HG02759 (cell line): ENCODE measurements at regions not wholly inside any gene's neighbourhood (a gene's known extent, or its start where the extent isn't known, plus 50 kb on each side); places are given as distances from the start of the nearest gene placed in this dataset.
"Not testable (repeated sequence)": the region's sequence is repeated elsewhere in the genome, so short reads cannot be mapped to it uniquely, and the experiment has no call there.

Source experiments
- ATAC-seq: cut with Tn5 transposase; IDR thresholded peaks from one replicate; pipeline ENCODE4 v1.9.1; 2021; ENCODE audit warnings: mild to moderate bottlenecking, moderate library complexity; ENCODE audit not compliant: unreplicated experiment

- ATAC-seq, result no peak
Measured at GRCh38 chr10:52966904-52967303, 194.3 kb upstream of the MBL2 start.

- peak; percentile 94 for ATAC-seq
Measured at GRCh38 chr10:52965938-52966401, 193.4 kb upstream of the MBL2 start.

DNA sequence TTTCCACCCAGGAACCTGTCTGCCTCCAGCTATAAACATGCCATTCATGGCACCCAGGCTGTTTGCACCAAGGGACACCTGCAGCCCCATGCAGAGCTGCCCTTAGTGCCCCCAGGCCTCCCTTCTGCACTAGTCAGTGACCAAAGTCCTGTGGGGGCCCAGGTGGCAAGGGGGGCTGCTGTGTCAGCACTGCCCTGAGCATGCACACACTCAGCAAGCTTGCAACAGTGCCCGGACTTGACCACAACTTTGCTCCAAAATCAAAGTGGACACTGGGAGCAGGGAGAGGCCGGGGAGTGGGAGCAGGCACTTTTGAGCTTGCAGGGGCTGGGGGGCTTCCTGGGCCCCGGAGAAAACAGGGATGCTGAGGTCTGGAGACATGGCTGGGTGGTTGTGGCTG, 192.9 kb upstream of the MBL2 start:
- no peak for ATAC-seq

DNA sequence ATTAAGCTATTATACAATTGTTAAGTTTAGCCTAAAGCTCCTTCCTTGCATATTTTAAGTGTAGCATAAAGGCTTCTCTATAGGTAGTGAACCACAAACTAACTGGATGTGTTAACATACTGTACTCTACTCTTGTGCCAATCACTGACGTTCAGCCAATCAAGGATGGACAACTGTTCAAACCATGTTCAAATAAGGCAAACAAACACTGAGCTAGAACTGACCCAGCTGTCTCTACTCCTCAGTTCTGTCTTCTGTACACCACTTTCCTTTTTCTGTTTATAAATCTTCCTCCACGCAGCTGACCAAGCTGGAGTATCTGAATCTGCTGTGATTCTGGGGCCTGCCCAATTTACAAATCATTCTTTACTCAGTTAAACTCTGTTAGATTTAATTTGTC, 188.7 kb upstream of the MBL2 start:
- ATAC-seq, result no peak

GRCh38 chr10:52959810-52960209, 187.2 kb upstream of the MBL2 start:
- ATAC-seq, result no peak

DNA sequence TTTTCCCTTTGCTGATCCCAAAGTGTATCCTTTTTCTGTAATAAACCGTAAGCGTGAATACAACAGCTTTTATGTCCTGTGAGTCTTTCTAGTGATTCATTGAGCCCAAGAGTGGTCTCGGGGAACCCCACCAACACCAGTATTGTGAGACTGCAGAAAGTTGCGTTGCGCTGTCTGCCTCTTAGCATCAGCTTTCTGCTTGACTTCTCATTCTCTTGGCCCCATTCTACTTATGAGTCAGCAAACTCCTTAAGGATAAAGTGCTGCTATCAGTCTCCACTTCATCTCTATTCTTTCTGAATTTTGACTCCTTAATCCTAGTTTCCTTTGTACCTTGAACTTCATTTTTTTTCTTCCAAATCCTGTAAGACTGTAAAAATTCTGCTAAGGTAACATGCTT, 184.3 kb upstream of the MBL2 start:
- ATAC-seq, result no peak

- ATAC-seq, result no peak
Measured at GRCh38 chr10:52956461-52956860, 183.9 kb upstream of the MBL2 start.

DNA sequence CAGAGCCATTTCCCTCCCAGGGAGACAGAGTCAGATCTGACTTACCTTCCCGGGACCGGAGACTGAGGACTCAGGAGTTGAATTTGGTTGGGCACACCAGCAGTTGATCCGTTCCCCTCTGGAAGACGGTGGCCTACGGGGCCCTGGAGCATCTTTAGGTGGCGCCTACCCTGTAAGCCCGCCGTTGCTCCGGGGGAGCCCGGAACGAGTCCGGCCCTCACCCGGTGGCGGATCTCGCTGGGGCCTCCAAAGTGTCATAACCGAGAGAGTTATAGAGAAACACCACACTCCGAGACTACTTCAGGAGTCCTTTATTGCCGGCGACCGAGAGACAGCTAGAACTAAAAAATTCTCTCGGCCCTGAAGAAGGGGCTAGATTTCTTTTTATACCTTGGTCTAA, 182.8 kb upstream of the MBL2 start:
- ATAC-seq, result no peak

DNA sequence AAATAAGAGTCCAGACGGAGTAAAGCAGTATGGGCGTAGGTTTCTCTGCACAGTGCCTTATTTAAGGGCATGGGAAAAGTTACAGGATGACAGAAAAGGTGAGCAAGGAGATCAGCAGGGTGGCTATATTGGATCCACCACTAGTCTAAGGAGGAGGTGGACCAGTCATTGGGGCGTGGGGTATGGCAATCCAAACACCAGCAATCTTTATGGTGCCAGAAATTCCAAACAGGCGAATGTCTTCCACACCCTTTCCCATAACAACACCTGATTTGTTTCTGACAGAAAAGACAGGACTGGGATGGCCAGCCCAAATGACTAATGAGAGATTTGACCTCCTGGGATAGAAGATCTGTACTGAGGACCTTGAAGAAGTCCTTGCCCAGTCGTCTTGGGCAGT, 181.8 kb upstream of the MBL2 start:
- no peak for ATAC-seq

GRCh38 chr10:52952391-52953055, 179.9 kb upstream of the MBL2 start:
- no peak for ATAC-seq

- peak; percentile 96 for ATAC-seq
Measured at GRCh38 chr10:52951824-52952223, 179.2 kb upstream of the MBL2 start.

DNA sequence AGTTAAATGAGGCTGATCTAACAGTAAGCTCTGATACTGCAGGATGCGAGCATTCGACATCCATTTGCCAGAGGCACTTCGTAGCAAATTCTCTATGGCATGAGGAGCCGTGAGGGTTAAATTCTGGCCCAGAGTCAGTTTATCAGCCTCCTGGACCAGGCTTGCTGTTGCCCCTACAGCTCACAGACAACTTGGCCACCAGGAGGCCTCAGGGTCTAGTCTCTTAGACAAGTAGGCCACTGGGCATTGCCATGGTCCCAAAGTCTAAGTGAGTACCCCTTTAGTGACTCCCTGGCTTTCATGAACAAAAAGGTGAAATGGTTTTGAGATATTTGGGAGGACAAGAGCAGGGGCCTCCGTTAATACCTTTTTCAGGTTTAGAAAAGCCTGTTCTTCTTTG, 178.0 kb upstream of the MBL2 start:
- no peak for ATAC-seq

DNA sequence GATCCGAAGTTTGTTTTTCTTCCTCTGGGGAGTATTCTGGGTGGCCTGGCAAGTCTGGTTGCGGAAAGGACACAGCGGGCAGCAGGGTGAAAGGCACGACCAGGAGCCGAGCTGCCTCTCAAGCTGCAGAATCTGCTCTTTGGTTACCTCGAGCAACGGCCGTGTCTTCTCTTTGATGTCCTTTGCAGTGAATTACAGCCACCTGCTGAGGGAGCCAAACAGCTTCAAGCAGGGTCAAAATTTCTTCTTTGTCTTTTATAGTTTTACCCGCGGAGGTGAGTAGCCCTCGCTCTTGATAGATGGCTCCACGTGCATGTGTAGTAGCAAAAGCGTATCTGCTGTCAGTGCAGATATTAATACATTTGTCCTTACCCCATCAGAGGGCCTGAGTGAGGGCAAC, 177.3 kb upstream of the MBL2 start:
- ATAC-seq, result no peak

DNA sequence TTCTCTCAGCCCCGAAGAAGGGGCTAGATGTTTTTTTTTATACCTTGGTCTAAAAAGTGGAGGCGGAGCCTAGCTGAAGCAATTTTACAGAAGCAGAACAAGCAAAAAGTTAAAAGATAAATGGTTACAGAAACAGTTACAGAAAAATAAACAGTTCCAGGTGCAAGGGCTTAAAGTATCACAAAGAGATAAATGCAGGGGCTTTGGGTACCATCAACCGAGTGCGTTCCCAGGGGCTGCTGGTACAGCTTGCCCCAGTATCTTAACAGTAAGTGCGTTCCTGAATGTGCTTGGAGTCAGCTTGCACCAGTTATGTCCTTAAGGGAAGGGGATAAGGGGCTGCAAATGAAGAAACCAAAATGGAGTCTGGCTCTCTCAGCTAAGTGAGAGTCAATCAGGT, 173.9 kb upstream of the MBL2 start:
- no peak for ATAC-seq

GRCh38 chr10:52945521-52945920, 172.9 kb upstream of the MBL2 start:
- ATAC-seq, result not testable (repeated sequence)

DNA sequence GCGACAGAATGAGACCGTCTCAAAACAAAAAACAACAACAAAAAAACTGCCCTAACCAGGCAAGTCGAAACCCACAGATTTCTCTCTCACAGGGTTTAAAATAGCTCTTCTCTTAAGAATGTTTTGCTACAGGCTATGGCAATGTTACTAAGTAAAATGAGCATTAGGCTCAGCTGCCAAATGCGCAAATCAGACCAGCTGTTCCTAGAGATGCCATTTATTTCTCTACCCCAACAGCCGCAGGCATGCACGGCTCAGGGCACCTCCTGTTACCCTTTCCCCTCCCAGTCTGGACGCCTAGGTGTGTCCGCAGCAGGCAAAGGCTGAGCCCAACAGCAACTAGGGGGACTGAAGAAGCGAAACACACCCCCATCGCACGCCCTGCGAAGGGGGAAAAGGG, 168.3 kb upstream of the MBL2 start:
- ATAC-seq, result no peak

- no peak for ATAC-seq
Measured at GRCh38 chr10:52939894-52940293, 167.3 kb upstream of the MBL2 start.

- ATAC-seq, result no peak
Measured at GRCh38 chr10:52933748-52934147, 161.2 kb upstream of the MBL2 start.

DNA sequence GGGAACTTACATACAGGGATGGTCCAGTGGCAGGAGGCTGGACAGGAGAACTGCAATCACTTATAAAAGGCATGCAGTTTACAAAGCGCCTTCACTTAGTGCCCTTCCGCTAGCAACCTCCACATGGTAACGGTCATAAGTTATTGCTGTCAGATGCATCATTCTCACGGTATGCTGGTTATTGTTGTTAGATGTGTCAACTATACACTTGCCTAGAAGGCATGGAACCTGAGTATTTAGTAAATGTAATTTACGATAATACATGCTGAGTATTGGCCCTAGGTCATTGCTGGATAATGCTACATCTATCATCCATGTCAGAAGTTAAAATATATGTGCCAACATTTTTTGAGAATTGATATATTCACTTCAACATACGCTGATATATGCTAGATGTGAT, 155.1 kb upstream of the MBL2 start:
- ATAC-seq, result no peak

DNA sequence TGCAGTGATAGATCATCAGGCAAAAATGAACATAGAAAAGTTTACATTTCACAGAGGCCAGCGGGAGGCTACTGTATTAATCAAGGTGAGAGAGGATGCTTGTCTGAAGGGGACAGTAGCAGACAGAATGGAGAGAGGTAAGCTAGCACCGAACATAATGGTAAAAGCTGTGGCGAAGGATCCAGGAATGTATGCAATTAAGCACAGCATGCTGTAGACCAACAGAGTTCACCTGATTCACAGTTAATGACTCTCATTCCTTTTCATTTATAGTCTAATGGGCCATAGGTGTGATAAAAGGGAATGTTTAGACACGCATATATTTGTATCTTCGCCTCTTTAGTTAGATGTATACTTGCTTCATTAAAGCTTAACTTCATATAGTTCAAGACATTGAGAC, 150.9 kb upstream of the MBL2 start:
- ATAC-seq, result no peak

GRCh38 chr10:52918714-52919305, 146.2 kb upstream of the MBL2 start:
- peak; percentile 72 for ATAC-seq

DNA sequence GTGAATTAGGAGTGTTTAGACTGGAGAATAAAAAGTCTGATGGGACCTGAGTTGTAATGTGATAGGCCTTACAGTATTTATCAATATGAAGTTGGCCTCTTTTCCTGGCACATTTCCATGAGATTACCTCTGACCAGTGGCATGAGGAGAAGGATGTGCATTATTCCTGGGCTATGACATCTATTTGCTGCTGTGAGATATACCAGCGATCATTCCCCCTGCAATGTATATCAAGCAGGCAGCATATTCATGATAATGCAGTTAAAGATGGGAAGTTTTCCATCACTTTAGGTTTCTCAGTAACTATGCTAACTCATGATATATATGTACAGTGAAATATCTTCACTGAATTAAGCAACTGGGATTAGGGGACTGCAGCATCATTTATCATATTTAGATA, 142.8 kb upstream of the MBL2 start:
- no peak for ATAC-seq

DNA sequence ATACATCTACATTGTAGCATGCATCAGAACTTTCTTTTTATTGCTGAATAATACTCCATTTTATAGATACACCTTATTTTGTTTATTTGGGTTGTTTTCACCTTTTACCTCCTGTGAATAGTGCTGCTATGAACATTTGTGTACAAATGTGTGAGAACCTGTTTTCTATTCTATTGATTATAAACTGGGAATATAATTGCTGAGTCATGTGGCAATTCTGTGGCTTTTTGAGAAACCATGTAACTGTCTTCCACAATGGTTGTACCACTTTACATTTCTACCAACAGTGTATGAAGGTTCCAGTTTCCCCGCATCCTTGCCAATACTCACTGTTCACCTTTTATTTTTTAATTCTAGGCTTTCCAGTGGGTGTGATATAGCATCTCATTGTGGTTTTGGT, 138.6 kb upstream of the MBL2 start:
- ATAC-seq, result no peak
